Effector memory CD8-positive, alpha-beta T cell (primary cell): ENCODE measurements at regions not wholly inside any gene's neighbourhood (a gene's known extent, or its start where the extent isn't known, plus 50 kb on each side); places are given as distances from the start of the nearest gene placed in this dataset.

Experiments
- ATAC-seq: fragments of 150-1000 bp; cut with Tn5 transposase; replicated peaks from 2 replicates; pipeline ENCODE4 v1.10.0; 2021; ENCODE audit warnings: mild to moderate bottlenecking, moderate library complexity
- DNase-seq, 3 experiments: peaks; one replicate each; pipeline ENCODE4 v3.0.0; 2021
- H3K27ac Mint-ChIP-seq, 2 donors: one replicate each; pipeline ENCODE4 v1.8.0; 2022; ENCODE audit warnings: mild to moderate bottlenecking in 2 of 2, mixed read lengths in 2 of 2, moderate library complexity in 2 of 2
- H3K27me3 Mint-ChIP-seq, 2 donors: one replicate each; pipeline ENCODE4 v1.8.0; 2022; ENCODE audit warnings: mixed read lengths in 2 of 2
- H3K36me3 Mint-ChIP-seq: one replicate; pipeline ENCODE4 v1.8.0; 2022; ENCODE audit warnings: mild to moderate bottlenecking, moderate library complexity, mixed read lengths; ENCODE audit not compliant: insufficient read depth
- H3K4me1 Mint-ChIP-seq, 2 donors: one replicate each; pipeline ENCODE4 v1.8.0; 2022; ENCODE audit warnings: low read depth in 2 of 2, mixed read lengths in 2 of 2
- H3K4me3 Mint-ChIP-seq, 2 donors: one replicate each; pipeline ENCODE4 v1.8.0; 2022; ENCODE audit warnings: mild to moderate bottlenecking in 2 of 2, mixed read lengths in 2 of 2, moderate library complexity in 2 of 2
- H3K9me3 Mint-ChIP-seq, 2 donors: one replicate each; pipeline ENCODE4 v1.8.0; 2022; ENCODE audit warnings: mixed read lengths in 2 of 2

- DNase-seq (no peak), ATAC-seq (no peak)
- H3K27me3 Mint-ChIP-seq, result no peaks in the 10 kb centered on the region
- H3K4me3 Mint-ChIP-seq, result no peak overlapping the region
- no peak overlapping the region for H3K27ac Mint-ChIP-seq
- peaks cover 7 to 10% of the 10 kb centered on the region in 2 donors for H3K9me3 Mint-ChIP-seq
- H3K36me3 Mint-ChIP-seq, result no peaks in the 10 kb centered on the region
- H3K4me1 Mint-ChIP-seq, result no peaks in the 10 kb centered on the region
Measured at GRCh38 chr9:107706701-107707427, 217.3 kb upstream of the KLF4 start.

GRCh38 chr9:107705521-107705920, 216.0 kb upstream of the KLF4 start:
- Mint-ChIP-seq H3K27ac (no peak overlapping the region), H3K36me3 (no peaks in the 10 kb centered on the region)

GRCh38 chr9:107704774-107705173, 215.2 kb upstream of the KLF4 start:
- H3K4me3 Mint-ChIP-seq, result no peak overlapping the region
- no peaks in the 10 kb centered on the region for H3K4me1 Mint-ChIP-seq
- ATAC-seq (no peak), DNase-seq (no peak)
- no peak overlapping the region for H3K27ac Mint-ChIP-seq
- H3K27me3 Mint-ChIP-seq, result no peaks in the 10 kb centered on the region
- peaks cover 7 to 10% of the 10 kb centered on the region in 2 donors for H3K9me3 Mint-ChIP-seq
- H3K36me3 Mint-ChIP-seq, result no peaks in the 10 kb centered on the region

More at GRCh38 chr9:107705521-107705920, 216.0 kb upstream of the KLF4 start:
- H3K4me1 Mint-ChIP-seq, result no peaks in the 10 kb centered on the region
- no peak for ATAC-seq
- no peak for DNase-seq
- peaks cover 7 to 10% of the 10 kb centered on the region in 2 donors for H3K9me3 Mint-ChIP-seq
- no peaks in the 10 kb centered on the region for H3K27me3 Mint-ChIP-seq
- no peak overlapping the region for H3K4me3 Mint-ChIP-seq

- Mint-ChIP-seq H3K9me3 (peaks cover 7 to 8% of the 10 kb centered on the region in 2 donors), H3K4me1 (no peaks in the 10 kb centered on the region)
Measured at GRCh38 chr9:107703651-107704050, 214.1 kb upstream of the KLF4 start.

GRCh38 chr9:107700847-107701246, 211.3 kb upstream of the KLF4 start:
- no peak for ATAC-seq
- no peaks in the 10 kb centered on the region for H3K27me3 Mint-ChIP-seq
- H3K4me3 Mint-ChIP-seq, result no peak overlapping the region
- H3K36me3 Mint-ChIP-seq, result no peaks in the 10 kb centered on the region
- H3K4me1 Mint-ChIP-seq, result no peaks in the 10 kb centered on the region
- H3K27ac Mint-ChIP-seq, result no peak overlapping the region
- H3K9me3 Mint-ChIP-seq, result peaks cover 10 to 18% of the 10 kb centered on the region in 2 donors
- DNase-seq, result no peak

More at GRCh38 chr9:107703651-107704050, 214.1 kb upstream of the KLF4 start:
- no peak for ATAC-seq
- H3K36me3 Mint-ChIP-seq, result no peaks in the 10 kb centered on the region
- H3K27ac Mint-ChIP-seq, result no peak overlapping the region
- no peaks in the 10 kb centered on the region for H3K27me3 Mint-ChIP-seq
- no peak for DNase-seq
- no peak overlapping the region for H3K4me3 Mint-ChIP-seq

- H3K27me3 Mint-ChIP-seq, result no peaks in the 10 kb centered on the region
- peaks cover 10 to 18% of the 10 kb centered on the region in 2 donors for H3K9me3 Mint-ChIP-seq
- H3K27ac Mint-ChIP-seq, result no peak overlapping the region
- no peaks in the 10 kb centered on the region for H3K4me1 Mint-ChIP-seq
- DNase-seq (no peak), ATAC-seq (no peak)
- no peaks in the 10 kb centered on the region for H3K36me3 Mint-ChIP-seq
- no peak overlapping the region for H3K4me3 Mint-ChIP-seq
Measured at GRCh38 chr9:107699231-107699630, 209.7 kb upstream of the KLF4 start.

- ATAC-seq, result no peak
- no peaks in the 10 kb centered on the region for H3K36me3 Mint-ChIP-seq
- no peak overlapping the region for H3K27ac Mint-ChIP-seq
- H3K4me1 Mint-ChIP-seq, result no peaks in the 10 kb centered on the region
- no peak for DNase-seq
- H3K9me3 Mint-ChIP-seq, result peaks cover 9 to 18% of the 10 kb centered on the region in 2 donors
- H3K4me3 Mint-ChIP-seq, result no peak overlapping the region
- H3K27me3 Mint-ChIP-seq, result no peaks in the 10 kb centered on the region
Measured at GRCh38 chr9:107698779-107699178, 209.2 kb upstream of the KLF4 start.

- Mint-ChIP-seq H3K27me3 (no peaks in the 10 kb centered on the region), H3K27ac (no peak overlapping the region), H3K4me1 (no peaks in the 10 kb centered on the region)
Measured at GRCh38 chr9:107696302-107696701, 206.7 kb upstream of the KLF4 start.

GRCh38 chr9:107694390-107694789, 204.8 kb upstream of the KLF4 start:
- Mint-ChIP-seq H3K36me3 (no peaks in the 10 kb centered on the region), H3K9me3 (peaks cover 7 to 11% of the 10 kb centered on the region in 2 donors), H3K4me3 (no peak overlapping the region), H3K27ac (no peak overlapping the region), H3K27me3 (no peaks in the 10 kb centered on the region), H3K4me1 (no peaks in the 10 kb centered on the region)
- DNase-seq (no peak), ATAC-seq (no peak)

More at GRCh38 chr9:107696302-107696701, 206.7 kb upstream of the KLF4 start:
- no peak for DNase-seq
- H3K4me3 Mint-ChIP-seq, result no peak overlapping the region
- peaks cover 4 to 11% of the 10 kb centered on the region in 2 donors for H3K9me3 Mint-ChIP-seq
- ATAC-seq, result no peak
- H3K36me3 Mint-ChIP-seq, result no peaks in the 10 kb centered on the region

GRCh38 chr9:107693625-107694326, 204.2 kb upstream of the KLF4 start:
- ATAC-seq, result no peak
- Mint-ChIP-seq H3K9me3 (peaks cover 7 to 11% of the 10 kb centered on the region in 2 donors), H3K4me1 (no peaks in the 10 kb centered on the region), H3K36me3 (no peaks in the 10 kb centered on the region), H3K4me3 (no peak overlapping the region), H3K27ac (no peak overlapping the region), H3K27me3 (no peaks in the 10 kb centered on the region)
- no peak for DNase-seq

GRCh38 chr9:107691664-107692063, 202.1 kb upstream of the KLF4 start:
- no peak for ATAC-seq
- H3K4me3 Mint-ChIP-seq, result no peak overlapping the region
- H3K27me3 Mint-ChIP-seq, result no peaks in the 10 kb centered on the region

GRCh38 chr9:107690021-107690420, 200.5 kb upstream of the KLF4 start:
- Mint-ChIP-seq H3K27ac (no peak overlapping the region), H3K36me3 (no peaks in the 10 kb centered on the region), H3K4me3 (no peak overlapping the region), H3K27me3 (no peaks in the 10 kb centered on the region), H3K9me3 (peaks cover 3 to 7% of the 10 kb centered on the region in 2 donors), H3K4me1 (no peaks in the 10 kb centered on the region)
- no peak for DNase-seq
- no peak for ATAC-seq

More at GRCh38 chr9:107691664-107692063, 202.1 kb upstream of the KLF4 start:
- H3K4me1 Mint-ChIP-seq, result no peaks in the 10 kb centered on the region
- no peak for DNase-seq
- no peak overlapping the region for H3K27ac Mint-ChIP-seq
- no peaks in the 10 kb centered on the region for H3K36me3 Mint-ChIP-seq
- H3K9me3 Mint-ChIP-seq, result peaks cover 3 to 10% of the 10 kb centered on the region in 2 donors

GRCh38 chr9:107688728-107689127, 199.2 kb upstream of the KLF4 start:
- no peak for DNase-seq
- Mint-ChIP-seq H3K27ac (no peak overlapping the region), H3K27me3 (no peaks in the 10 kb centered on the region), H3K4me1 (no peaks in the 10 kb centered on the region), H3K4me3 (no peak overlapping the region), H3K36me3 (no peaks in the 10 kb centered on the region), H3K9me3 (peaks cover 3 to 7% of the 10 kb centered on the region in 2 donors)
- ATAC-seq, result no peak

GRCh38 chr9:107685901-107686300, 196.3 kb upstream of the KLF4 start:
- ATAC-seq, result no peak

More at GRCh38 chr9:107685901-107686300, 196.3 kb upstream of the KLF4 start:
- DNase-seq, result no peak
- no peak overlapping the region for H3K27ac Mint-ChIP-seq
- H3K27me3 Mint-ChIP-seq, result no peaks in the 10 kb centered on the region
- H3K4me3 Mint-ChIP-seq, result no peak overlapping the region
- no peaks in the 10 kb centered on the region for H3K4me1 Mint-ChIP-seq
- H3K9me3 Mint-ChIP-seq, result peaks cover 3 to 7% of the 10 kb centered on the region in 2 donors
- peaks cover 4% of the 10 kb centered on the region for H3K36me3 Mint-ChIP-seq
